ENCODE measurements at regions not wholly inside any gene's neighbourhood (a gene's known extent, or its start where the extent isn't known, plus 50 kb on each side); places are given as distances from the start of the nearest gene placed in this dataset.

DNA sequence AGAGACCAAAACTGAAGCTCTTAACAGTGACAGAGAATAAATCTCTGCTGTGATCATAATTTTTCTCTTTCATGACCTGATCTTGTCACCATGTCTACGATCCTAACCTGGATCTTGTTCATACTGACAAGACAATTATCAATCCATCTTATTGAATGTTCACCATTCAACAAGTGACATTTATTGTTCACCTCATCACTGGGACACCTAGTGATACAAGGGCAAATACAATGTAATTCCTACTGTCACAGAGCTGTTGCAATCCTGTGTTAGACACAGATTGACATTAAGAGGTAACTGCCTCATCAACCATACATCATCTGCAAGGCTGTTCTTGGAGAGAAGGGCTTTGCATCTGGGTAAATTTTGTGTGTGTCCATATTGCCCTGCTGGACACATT is 942.4 kb upstream of the PRR20A start:
- TF ChIP-seq EZH2 (IDR thresholded peaks at IDR 0.05; ENCODE audit: borderline replicate concordance, insufficient read depth, low read length, poor library complexity, severe bottlenecking) (no peak), POLR2AphosphoS5 (IDR thresholded peaks at IDR 0.05) (peak; percentile 99)
- TF ChIP-seq, protein P1, sequence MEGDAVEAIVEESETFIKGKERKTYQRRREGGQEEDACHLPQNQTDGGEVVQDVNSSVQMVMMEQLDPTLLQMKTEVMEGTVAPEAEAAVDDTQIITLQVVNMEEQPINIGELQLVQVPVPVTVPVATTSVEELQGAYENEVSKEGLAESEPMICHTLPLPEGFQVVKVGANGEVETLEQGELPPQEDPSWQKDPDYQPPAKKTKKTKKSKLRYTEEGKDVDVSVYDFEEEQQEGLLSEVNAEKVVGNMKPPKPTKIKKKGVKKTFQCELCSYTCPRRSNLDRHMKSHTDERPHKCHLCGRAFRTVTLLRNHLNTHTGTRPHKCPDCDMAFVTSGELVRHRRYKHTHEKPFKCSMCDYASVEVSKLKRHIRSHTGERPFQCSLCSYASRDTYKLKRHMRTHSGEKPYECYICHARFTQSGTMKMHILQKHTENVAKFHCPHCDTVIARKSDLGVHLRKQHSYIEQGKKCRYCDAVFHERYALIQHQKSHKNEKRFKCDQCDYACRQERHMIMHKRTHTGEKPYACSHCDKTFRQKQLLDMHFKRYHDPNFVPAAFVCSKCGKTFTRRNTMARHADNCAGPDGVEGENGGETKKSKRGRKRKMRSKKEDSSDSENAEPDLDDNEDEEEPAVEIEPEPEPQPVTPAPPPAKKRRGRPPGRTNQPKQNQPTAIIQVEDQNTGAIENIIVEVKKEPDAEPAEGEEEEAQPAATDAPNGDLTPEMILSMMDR (IDR thresholded peaks at IDR 0.05; ENCODE audit: poor library complexity, severe bottlenecking) = peak; percentile 25
- TF ChIP-seq, protein P2, sequence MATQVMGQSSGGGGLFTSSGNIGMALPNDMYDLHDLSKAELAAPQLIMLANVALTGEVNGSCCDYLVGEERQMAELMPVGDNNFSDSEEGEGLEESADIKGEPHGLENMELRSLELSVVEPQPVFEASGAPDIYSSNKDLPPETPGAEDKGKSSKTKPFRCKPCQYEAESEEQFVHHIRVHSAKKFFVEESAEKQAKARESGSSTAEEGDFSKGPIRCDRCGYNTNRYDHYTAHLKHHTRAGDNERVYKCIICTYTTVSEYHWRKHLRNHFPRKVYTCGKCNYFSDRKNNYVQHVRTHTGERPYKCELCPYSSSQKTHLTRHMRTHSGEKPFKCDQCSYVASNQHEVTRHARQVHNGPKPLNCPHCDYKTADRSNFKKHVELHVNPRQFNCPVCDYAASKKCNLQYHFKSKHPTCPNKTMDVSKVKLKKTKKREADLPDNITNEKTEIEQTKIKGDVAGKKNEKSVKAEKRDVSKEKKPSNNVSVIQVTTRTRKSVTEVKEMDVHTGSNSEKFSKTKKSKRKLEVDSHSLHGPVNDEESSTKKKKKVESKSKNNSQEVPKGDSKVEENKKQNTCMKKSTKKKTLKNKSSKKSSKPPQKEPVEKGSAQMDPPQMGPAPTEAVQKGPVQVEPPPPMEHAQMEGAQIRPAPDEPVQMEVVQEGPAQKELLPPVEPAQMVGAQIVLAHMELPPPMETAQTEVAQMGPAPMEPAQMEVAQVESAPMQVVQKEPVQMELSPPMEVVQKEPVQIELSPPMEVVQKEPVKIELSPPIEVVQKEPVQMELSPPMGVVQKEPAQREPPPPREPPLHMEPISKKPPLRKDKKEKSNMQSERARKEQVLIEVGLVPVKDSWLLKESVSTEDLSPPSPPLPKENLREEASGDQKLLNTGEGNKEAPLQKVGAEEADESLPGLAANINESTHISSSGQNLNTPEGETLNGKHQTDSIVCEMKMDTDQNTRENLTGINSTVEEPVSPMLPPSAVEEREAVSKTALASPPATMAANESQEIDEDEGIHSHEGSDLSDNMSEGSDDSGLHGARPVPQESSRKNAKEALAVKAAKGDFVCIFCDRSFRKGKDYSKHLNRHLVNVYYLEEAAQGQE (IDR thresholded peaks at IDR 0.05; ENCODE audit: borderline replicate concordance) = peak; percentile 77
